ENCODE measurements at regions not wholly inside any gene's neighbourhood (a gene's known extent, or its start where the extent isn't known, plus 50 kb on each side); places are given as distances from the start of the nearest gene placed in this dataset.

- DNase-seq, result no peak
- WGBS, 2 donors (ENCODE audit: low coverage in 1 of 2), result 27% methylated on average over 5 of the region's 5 CpGs; no CpG with 5 or more reads in 1 of the 2 donors
- Histone ChIP-seq H3K4me1 (no peaks in the 10 kb centered on the region), H3K9me3 (no peaks in the 10 kb centered on the region), H3K4me3 (no peak overlapping the region), H3K27me3 (no peaks in the 10 kb centered on the region), H3K36me3 (no peaks in the 10 kb centered on the region), H3K27ac (no peak overlapping the region)
- TF ChIP-seq POLR2A (IDR thresholded peaks at IDR 0.05), result no peak
- no peak for TF ChIP-seq CTCF (IDR thresholded peaks at IDR 0.05)
- no peak for TF ChIP-seq EP300 (IDR thresholded peaks at IDR 0.05; ENCODE audit: low read depth)
- TF ChIP-seq POLR2AphosphoS5 (IDR thresholded peaks at IDR 0.05), result no peak
- in situ Hi-C loops (cut with MboI; ENCODE audit: low pct_ligation_motif_present in 1 of 4, low pct_unique_long_range_greater_than_20kb in 1 of 4, low sequenced_read_pairs in 3 of 4), result no loop called here
- intact Hi-C loops (cut with DNase I; ENCODE audit: low total_unique reads), result no loop called here
These were observed 155.9 kb upstream of the WDR1 start for GRCh38 chr4:10272511-10272910.

GRCh38 chr4:10267066-10267465, 150.5 kb upstream of the WDR1 start:
- in situ Hi-C loops (cut with MboI; ENCODE audit: low pct_ligation_motif_present in 1 of 4, low pct_unique_long_range_greater_than_20kb in 1 of 4, low sequenced_read_pairs in 3 of 4), result no loop called here
- no peak overlapping the region for H3K4me3 ChIP-seq
- H3K36me3 ChIP-seq, result no peaks in the 10 kb centered on the region
- TF ChIP-seq POLR2A (IDR thresholded peaks at IDR 0.05) (no peak), EP300 (IDR thresholded peaks at IDR 0.05; ENCODE audit: low read depth) (no peak), POLR2AphosphoS5 (IDR thresholded peaks at IDR 0.05) (no peak), CTCF (IDR thresholded peaks at IDR 0.05) (no peak)
- H3K27me3 ChIP-seq, result no peaks in the 10 kb centered on the region
- 39 to 76% methylated on average over 3 to 4 of the region's 4 CpGs for WGBS, 2 donors (ENCODE audit: low coverage in 1 of 2)
- DNase-seq, result no peak
- no peaks in the 10 kb centered on the region for H3K4me1 ChIP-seq
- H3K27ac ChIP-seq, result no peak overlapping the region
- no peaks in the 10 kb centered on the region for H3K9me3 ChIP-seq
- intact Hi-C loops (cut with DNase I; ENCODE audit: low total_unique reads), result loop anchor here (2.0 kb wide), 1 partner anchor 48 kb away; no protein-coding TSS in a partner anchor

- in situ Hi-C loops (cut with MboI; ENCODE audit: low pct_ligation_motif_present in 1 of 4, low pct_unique_long_range_greater_than_20kb in 1 of 4, low sequenced_read_pairs in 3 of 4), result no loop called here
- Histone ChIP-seq H3K4me1 (no peaks in the 10 kb centered on the region), H3K27me3 (no peaks in the 10 kb centered on the region), H3K4me3 (no peak overlapping the region), H3K9me3 (no peaks in the 10 kb centered on the region), H3K36me3 (no peaks in the 10 kb centered on the region), H3K27ac (no peak overlapping the region)
- intact Hi-C loops (cut with DNase I; ENCODE audit: low total_unique reads), result no loop called here
- no peak for DNase-seq
- no peak for TF ChIP-seq EP300 (IDR thresholded peaks at IDR 0.05; ENCODE audit: low read depth)
- TF ChIP-seq CTCF (IDR thresholded peaks at IDR 0.05), result no peak
- WGBS, 2 donors (ENCODE audit: low coverage in 1 of 2), result 47% methylated on average over 2 of the region's 2 CpGs; no CpG with 5 or more reads in 1 of the 2 donors
These were observed 144.2 kb upstream of the WDR1 start for GRCh38 chr4:10260777-10261176.

- Histone ChIP-seq H3K4me1 (no peaks in the 10 kb centered on the region), H3K27ac (no peak overlapping the region), H3K9me3 (no peaks in the 10 kb centered on the region), H3K4me3 (no peak overlapping the region), H3K27me3 (no peaks in the 10 kb centered on the region), H3K36me3 (no peaks in the 10 kb centered on the region)
- no peak for DNase-seq
- in situ Hi-C loops (cut with MboI; ENCODE audit: low pct_ligation_motif_present in 1 of 4, low pct_unique_long_range_greater_than_20kb in 1 of 4, low sequenced_read_pairs in 3 of 4), result no loop called here
- intact Hi-C loops (cut with DNase I; ENCODE audit: low total_unique reads), result no loop called here
- 72 to 89% methylated on average over 1 to 2 of the region's 2 CpGs for WGBS, 2 donors (ENCODE audit: low coverage in 1 of 2)
- TF ChIP-seq POLR2AphosphoS5 (IDR thresholded peaks at IDR 0.05), result no peak
- no peak for TF ChIP-seq EP300 (IDR thresholded peaks at IDR 0.05; ENCODE audit: low read depth)
- no peak for TF ChIP-seq POLR2A (IDR thresholded peaks at IDR 0.05)
- no peak for TF ChIP-seq CTCF (IDR thresholded peaks at IDR 0.05)
These were observed 143.4 kb upstream of the WDR1 start for GRCh38 chr4:10259976-10260375.

Data from transverse colon (tissue), 4 donors.